Left ventricle myocardium inferior (tissue), 1 donor: ENCODE measurements at regions not wholly inside any gene's neighbourhood (a gene's known extent, or its start where the extent isn't known, plus 50 kb on each side); places are given as distances from the start of the nearest gene placed in this dataset.

Experiments used
- DNase-seq: peaks from one replicate; pipeline ENCODE4 v3.0.0-alpha.2; 2020
- H3K27ac ChIP-seq: fragments of 200-600 bp; replicated peaks from 2 replicates; pipeline ENCODE4 v1.8.0; 2021
- H3K27me3 ChIP-seq: fragments of 200-600 bp; 2 replicates; pipeline ENCODE4 v1.8.0; 2021; ENCODE audit warnings: low read depth
- H3K36me3 ChIP-seq: fragments of 200-600 bp; 2 replicates; pipeline ENCODE4 v1.8.0; 2021
- H3K4me1 ChIP-seq: fragments of 200-600 bp; 2 replicates; pipeline ENCODE4 v1.8.0; 2021
- H3K4me3 ChIP-seq: fragments of 200-600 bp; 2 replicates; pipeline ENCODE4 v1.8.0; 2021; ENCODE audit warnings: mild to moderate bottlenecking, moderate library complexity
- H3K9me3 ChIP-seq: fragments of 200-600 bp; replicated peaks from 2 replicates; pipeline ENCODE4 v1.8.0; 2021
- intact Hi-C: fragments of 100-400 bp; cut with micrococcal nuclease; formaldehyde crosslinking; loops from one replicate; pipeline ENCODE4 v1.11.0; 2022
- TF ChIP-seq, protein P1 (sequence below): fragments of 200-600 bp; IDR thresholded peaks from 2 replicates; pipeline ENCODE4 v1.8.0; 2021; ENCODE audit warnings: antibody characterized with exemption, mild to moderate bottlenecking, borderline replicate concordance
- donor health status: DM: no; HTN: yes; CAD: no; lungs with severe emphysema.

DNA sequence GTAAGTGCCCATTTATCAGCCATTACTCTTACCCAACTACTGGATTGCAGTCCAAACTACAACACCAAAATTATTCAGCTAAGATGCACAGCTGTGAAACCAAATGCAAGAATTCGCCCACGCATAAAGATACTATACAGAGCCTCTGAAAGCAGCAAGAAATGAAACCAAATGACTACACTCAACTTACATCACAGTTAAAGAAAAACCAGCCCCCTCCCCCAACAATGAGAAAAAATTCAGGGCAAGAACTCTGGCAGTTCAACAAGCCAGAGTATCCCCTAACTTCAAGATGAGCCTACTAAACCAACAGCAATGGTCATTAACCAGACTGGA, 209.1 kb upstream of the VWC2 start:
- H3K9me3 ChIP-seq = peaks cover 33% of the 10 kb centered on the region
- TF ChIP-seq, protein P1, sequence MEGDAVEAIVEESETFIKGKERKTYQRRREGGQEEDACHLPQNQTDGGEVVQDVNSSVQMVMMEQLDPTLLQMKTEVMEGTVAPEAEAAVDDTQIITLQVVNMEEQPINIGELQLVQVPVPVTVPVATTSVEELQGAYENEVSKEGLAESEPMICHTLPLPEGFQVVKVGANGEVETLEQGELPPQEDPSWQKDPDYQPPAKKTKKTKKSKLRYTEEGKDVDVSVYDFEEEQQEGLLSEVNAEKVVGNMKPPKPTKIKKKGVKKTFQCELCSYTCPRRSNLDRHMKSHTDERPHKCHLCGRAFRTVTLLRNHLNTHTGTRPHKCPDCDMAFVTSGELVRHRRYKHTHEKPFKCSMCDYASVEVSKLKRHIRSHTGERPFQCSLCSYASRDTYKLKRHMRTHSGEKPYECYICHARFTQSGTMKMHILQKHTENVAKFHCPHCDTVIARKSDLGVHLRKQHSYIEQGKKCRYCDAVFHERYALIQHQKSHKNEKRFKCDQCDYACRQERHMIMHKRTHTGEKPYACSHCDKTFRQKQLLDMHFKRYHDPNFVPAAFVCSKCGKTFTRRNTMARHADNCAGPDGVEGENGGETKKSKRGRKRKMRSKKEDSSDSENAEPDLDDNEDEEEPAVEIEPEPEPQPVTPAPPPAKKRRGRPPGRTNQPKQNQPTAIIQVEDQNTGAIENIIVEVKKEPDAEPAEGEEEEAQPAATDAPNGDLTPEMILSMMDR = no peak
- no peak overlapping the region for H3K4me3 ChIP-seq
- H3K36me3 ChIP-seq = no peaks in the 10 kb centered on the region
- intact Hi-C loops = no loop called here
- no peak for DNase-seq
- H3K27me3 ChIP-seq = no peaks in the 10 kb centered on the region
- no peak overlapping the region for H3K27ac ChIP-seq
- no peaks in the 10 kb centered on the region for H3K4me1 ChIP-seq

DNA sequence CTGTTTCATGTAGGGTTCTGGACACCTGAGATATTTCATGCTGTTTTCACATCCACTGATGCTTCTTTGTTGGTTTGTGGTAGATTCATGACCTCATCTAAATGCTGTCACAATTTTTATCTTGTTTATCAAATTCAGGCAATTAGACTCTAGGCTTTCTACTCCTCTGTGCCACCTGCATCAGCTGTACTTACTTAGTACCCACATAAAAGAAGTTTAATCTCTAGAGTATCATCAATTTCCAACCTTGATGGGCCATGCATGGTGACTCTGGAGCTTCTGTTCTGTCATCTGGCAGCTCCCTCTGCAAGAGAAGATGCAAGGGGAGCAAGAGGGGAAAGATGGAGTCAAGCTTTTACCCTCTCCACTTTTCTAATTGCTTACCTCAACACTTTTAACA, 195.9 kb upstream of the VWC2 start:
- Histone ChIP-seq H3K36me3 (no peaks in the 10 kb centered on the region), H3K27me3 (no peaks in the 10 kb centered on the region), H3K9me3 (no peaks in the 10 kb centered on the region), H3K4me3 (no peak overlapping the region), H3K27ac (no peak overlapping the region), H3K4me1 (no peaks in the 10 kb centered on the region)
- intact Hi-C loops = no loop called here
- TF ChIP-seq, protein P1 = no peak
- no peak for DNase-seq

DNA sequence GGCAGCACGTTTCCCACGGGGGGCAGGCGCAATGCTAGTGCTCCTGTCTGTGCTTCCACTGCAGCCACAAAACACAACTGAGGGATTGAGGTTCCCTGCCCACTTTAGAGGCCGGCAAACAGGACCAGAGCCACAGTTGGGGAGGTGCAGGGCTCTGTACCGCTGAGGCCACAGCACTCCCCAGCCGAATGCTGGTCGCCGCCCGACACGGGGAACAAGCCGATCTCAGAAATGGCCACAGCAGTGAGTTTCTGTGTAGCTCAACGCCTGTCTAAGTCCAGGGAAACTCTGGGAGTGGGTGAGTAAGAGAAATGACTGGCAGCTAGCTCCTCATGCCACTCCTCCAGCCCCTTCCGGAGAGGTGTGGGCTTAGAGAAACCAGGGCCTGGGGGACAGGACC, 194.0 kb upstream of the VWC2 start:
- no peaks in the 10 kb centered on the region for H3K9me3 ChIP-seq
- DNase-seq = no peak
- intact Hi-C loops = no loop called here
- H3K27me3 ChIP-seq = no peaks in the 10 kb centered on the region
- no peaks in the 10 kb centered on the region for H3K4me1 ChIP-seq
- no peak overlapping the region for H3K4me3 ChIP-seq
- no peaks in the 10 kb centered on the region for H3K36me3 ChIP-seq
- TF ChIP-seq, protein P1 = no peak
- no peak overlapping the region for H3K27ac ChIP-seq

DNA sequence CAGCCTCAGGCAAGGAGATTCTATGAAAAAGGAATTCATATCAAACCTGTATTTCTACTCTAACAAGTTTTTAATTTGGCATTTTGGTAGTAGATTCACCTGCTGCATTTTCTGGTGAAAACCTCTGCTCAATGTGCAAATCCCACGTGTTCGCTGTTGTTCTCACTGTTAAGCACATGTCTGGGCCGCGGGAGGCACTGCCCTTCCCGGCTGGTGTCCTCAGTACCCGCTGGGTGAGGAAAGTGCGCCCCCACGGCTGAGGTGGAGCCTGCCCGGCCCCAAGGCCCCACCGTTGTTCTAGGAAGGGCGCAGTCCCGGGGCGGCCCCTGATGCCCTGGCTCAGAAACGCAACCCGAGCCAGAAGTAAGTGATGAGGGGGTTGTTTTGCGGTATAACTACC, 193.4 kb upstream of the VWC2 start:
- H3K27ac ChIP-seq = no peak overlapping the region
- no peaks in the 10 kb centered on the region for H3K4me1 ChIP-seq
- no peaks in the 10 kb centered on the region for H3K27me3 ChIP-seq
- H3K4me3 ChIP-seq = no peak overlapping the region
- H3K9me3 ChIP-seq = no peaks in the 10 kb centered on the region
- intact Hi-C loops = no loop called here
- TF ChIP-seq, protein P1 = no peak
- no peak for DNase-seq
- H3K36me3 ChIP-seq = no peaks in the 10 kb centered on the region

DNA sequence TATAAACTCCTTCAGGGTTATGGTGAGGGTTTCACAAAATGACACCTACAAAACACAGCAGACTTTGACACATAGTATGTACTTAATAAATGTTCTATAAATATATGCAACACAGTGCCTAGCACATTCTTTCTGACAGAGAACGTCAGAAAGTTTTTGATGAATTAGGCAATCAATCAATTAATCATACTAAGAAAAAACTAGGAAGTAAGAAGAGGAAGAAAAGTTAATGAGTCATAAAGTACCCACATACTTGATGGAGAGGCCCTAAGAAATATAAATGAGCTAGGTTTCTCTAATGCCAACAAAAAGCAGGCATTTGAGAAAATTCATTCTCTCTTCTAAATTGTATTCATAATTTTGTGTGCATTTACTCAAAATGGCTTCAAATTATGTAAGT, 192.7 kb upstream of the VWC2 start:
- H3K27ac ChIP-seq = no peak overlapping the region
- no peak overlapping the region for H3K4me3 ChIP-seq
- intact Hi-C loops = no loop called here
- TF ChIP-seq, protein P1 = no peak
- no peaks in the 10 kb centered on the region for H3K27me3 ChIP-seq
- no peaks in the 10 kb centered on the region for H3K36me3 ChIP-seq
- no peaks in the 10 kb centered on the region for H3K9me3 ChIP-seq
- no peak for DNase-seq
- H3K4me1 ChIP-seq = no peaks in the 10 kb centered on the region

DNA sequence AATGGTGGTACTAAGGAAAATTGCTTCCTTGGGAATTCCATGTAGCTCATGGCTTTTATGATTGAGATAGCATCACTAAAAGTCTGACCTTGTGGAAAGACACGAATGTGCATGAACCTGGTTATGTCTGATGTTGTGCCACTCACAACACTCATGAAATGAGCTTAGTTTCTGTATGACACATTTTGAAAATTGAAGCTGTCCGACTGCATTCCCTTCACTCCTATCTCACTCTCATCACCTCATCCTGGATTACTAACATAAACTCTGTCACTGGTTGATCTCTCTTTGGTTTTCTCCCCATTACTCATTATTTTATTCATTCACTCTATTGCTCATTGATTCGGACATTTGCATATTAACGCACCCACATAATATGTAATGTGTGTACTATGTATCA, 190.0 kb upstream of the VWC2 start:
- Histone ChIP-seq H3K9me3 (no peaks in the 10 kb centered on the region), H3K27ac (no peak overlapping the region), H3K27me3 (no peaks in the 10 kb centered on the region), H3K4me3 (no peak overlapping the region), H3K4me1 (no peaks in the 10 kb centered on the region), H3K36me3 (no peaks in the 10 kb centered on the region)
- intact Hi-C loops = no loop called here
- no peak for DNase-seq
- TF ChIP-seq, protein P1 = no peak
